H1 (cell line): ENCODE measurements at regions not wholly inside any gene's neighbourhood (a gene's known extent, or its start where the extent isn't known, plus 50 kb on each side); places are given as distances from the start of the nearest gene placed in this dataset.

ENCODE experiments used
- CTCF ChIA-PET: fragments of 300-600 bp; sonication (Branson Sonifier 250); formaldehyde crosslinking; loops from one replicate; lab custom pipeline; 2021; ENCODE audit not compliant: partially characterized antibody; lab: Charles Lee
- POLR2A ChIA-PET: fragments of 300-600 bp; sonication (Branson Sonifier 250); formaldehyde crosslinking; loops from one replicate; lab custom pipeline; 2021; ENCODE audit warnings: inconsistent platforms; ENCODE audit not compliant: partially characterized antibody; lab: Charles Lee
- DNase-seq, 2 experiments: peaks; one replicate each; pipeline versions ENCODE4 v3.0.0 to v3.0.0-alpha.2; 2010 to 2022; ENCODE audit warnings: low spot score in 2 of 2, low read depth in 1 of 2, mixed read lengths in 1 of 2
- FAIRE-seq: peaks from 2 replicates; lab custom pipeline; 2011; peaks lifted over from hg19 to GRCh38; lab: Jason Lieb, UNC
- H2AFZ ChIP-seq: 2 replicates; pipeline ENCODE4 v1.8.1; 2012; ENCODE audit warnings: low read length, inconsistent platforms
- H2AK5ac ChIP-seq: 2 replicates; pipeline ENCODE4 v1.6.1; 2013; ENCODE audit warnings: low read depth, low read length
- H2BK120ac ChIP-seq: replicated peaks from 2 replicates; pipeline ENCODE3; 2013; ENCODE audit warnings: low read depth, low read length, inconsistent platforms
- H2BK12ac ChIP-seq: 2 replicates; pipeline ENCODE4 v1.6.1; 2013; ENCODE audit warnings: low read depth, low read length
- H2BK15ac ChIP-seq: 2 replicates; pipeline ENCODE4 v1.6.1; 2013; ENCODE audit warnings: low read length
- H2BK20ac ChIP-seq: 2 replicates; pipeline ENCODE4 v1.6.1; 2013; ENCODE audit warnings: low read length
- H2BK5ac ChIP-seq: 2 replicates; pipeline ENCODE4 v1.6.1; 2013; ENCODE audit warnings: low read depth, low read length
- H3K14ac ChIP-seq: 2 replicates; pipeline ENCODE4 v1.6.1; 2013; ENCODE audit warnings: inconsistent platforms; ENCODE audit not compliant: insufficient read length
- H3K18ac ChIP-seq: 2 replicates; pipeline ENCODE4 v1.6.1; 2013; ENCODE audit warnings: low read length; ENCODE audit errors: extremely low read depth
- H3K23ac ChIP-seq: 2 replicates; pipeline ENCODE4 v1.6.1; 2013; ENCODE audit warnings: inconsistent platforms; ENCODE audit not compliant: insufficient read length
- H3K23me2 ChIP-seq: 2 replicates; pipeline ENCODE4 v1.6.1; 2013; ENCODE audit warnings: low read depth, low read length
- H3K27ac ChIP-seq: 2 replicates; pipeline ENCODE4 v1.6.1; 2011; ENCODE audit warnings: low read depth, low read length, inconsistent platforms
- H3K27me3 ChIP-seq, 4 experiments: replicated peaks in 1 of 4; 1 replicate in 1 of 4; 2 replicates in 3 of 4; pipeline versions ENCODE4 v1.6.1 to v1.8.1; 2011 to 2013; ENCODE audit warnings: low read length in 3 of 4, mild to moderate bottlenecking in 3 of 4, inconsistent platforms in 2 of 4, mixed read lengths in 2 of 4, moderate library complexity in 1 of 4; ENCODE audit not compliant: control insufficient read depth in 3 of 4, insufficient read depth in 3 of 4; ENCODE audit errors: extremely low read depth in 1 of 4
- H3K36me3 ChIP-seq, 4 experiments: 2 replicates each; pipeline versions ENCODE4 v1.6.1 to v1.8.1; 2011 to 2013; ENCODE audit warnings: mild to moderate bottlenecking in 4 of 4, low read length in 3 of 4, moderate library complexity in 2 of 4, control low read depth in 1 of 4, inconsistent platforms in 1 of 4; ENCODE audit not compliant: insufficient read depth in 4 of 4, control insufficient read depth in 2 of 4
- H3K4ac ChIP-seq: replicated peaks from 2 replicates; pipeline ENCODE3; 2013; ENCODE audit warnings: low read length, low read depth, mixed read lengths, inconsistent platforms; ENCODE audit not compliant: insufficient read length
- H3K4me1 ChIP-seq, 4 experiments: replicated peaks in 1 of 4; 1 replicate in 1 of 4; 2 replicates in 3 of 4; pipeline versions ENCODE4 v1.6.1 to v1.8.1; 2011 to 2013; ENCODE audit warnings: low read length in 3 of 4, inconsistent platforms in 2 of 4, mixed read lengths in 1 of 4; ENCODE audit not compliant: insufficient read depth in 4 of 4, control insufficient read depth in 3 of 4
- H3K4me2 ChIP-seq, 2 experiments: 2 replicates each; pipeline versions ENCODE4 v1.6.1 to v1.8.1; 2011 to 2013; ENCODE audit warnings: low read depth in 2 of 2, low read length in 2 of 2, control low read depth in 1 of 2, inconsistent platforms in 1 of 2, mild to moderate bottlenecking in 1 of 2; ENCODE audit not compliant: insufficient read depth in 1 of 2
- H3K4me3 ChIP-seq, 4 experiments: fragments of 200-600, 300-600 bp in 1 of 4; sonication (generic), shearing (Covaris generic), sonication (Bioruptor Twin) in 1 of 4; 2 replicates each; pipeline versions ENCODE4 v1.5.1 to v1.8.1; 2011 to 2016; ENCODE audit warnings: low read length in 4 of 4, low read depth in 3 of 4, control low read depth in 2 of 4, inconsistent platforms in 2 of 4, mild to moderate bottlenecking in 2 of 4, mixed read lengths in 1 of 4, moderate library complexity in 1 of 4; ENCODE audit not compliant: insufficient read depth in 2 of 4; ENCODE audit errors: extremely low read depth in 1 of 4
- H3K56ac ChIP-seq: replicated peaks from 2 replicates; pipeline ENCODE3; 2013; ENCODE audit warnings: low read depth, mild to moderate bottlenecking, mixed read lengths, low read length, inconsistent platforms; ENCODE audit not compliant: insufficient read length
- H3K79me1 ChIP-seq: 2 replicates; pipeline ENCODE4 v1.6.1; 2013; ENCODE audit warnings: low read depth, low read length, control low read depth
- H3K79me2 ChIP-seq, 2 experiments: 2 replicates each; pipeline versions ENCODE4 v1.6.1 to v1.8.1; 2012 to 2013; ENCODE audit warnings: low read length in 2 of 2, mild to moderate bottlenecking in 2 of 2, inconsistent platforms in 1 of 2; ENCODE audit not compliant: insufficient read depth in 2 of 2, control insufficient read depth in 1 of 2
- H3K9ac ChIP-seq, 4 experiments: replicated peaks in 1 of 4; 1 replicate in 1 of 4; 2 replicates in 3 of 4; pipeline versions ENCODE4 v1.6.1 to v1.8.1; 2011 to 2013; ENCODE audit warnings: low read depth in 3 of 4, low read length in 3 of 4, control low read depth in 2 of 4, mild to moderate bottlenecking in 2 of 4, moderate library complexity in 2 of 4, inconsistent platforms in 1 of 4; ENCODE audit errors: extremely low read depth in 1 of 4
- H3K9me3 ChIP-seq, 2 experiments: 2 replicates each; pipeline versions ENCODE4 v1.6.1 to v1.8.1; 2012 to 2013; ENCODE audit warnings: mild to moderate bottlenecking in 2 of 2, moderate library complexity in 2 of 2, control low read depth in 1 of 2, inconsistent platforms in 1 of 2, low read depth in 1 of 2, low read length in 1 of 2, mixed read lengths in 1 of 2; ENCODE audit not compliant: insufficient read depth in 2 of 2
- H4K20me1 ChIP-seq, 2 experiments: replicated peaks in 1 of 2; 2 replicates each; pipeline versions ENCODE3 to v1.8.1; 2011 to 2013; ENCODE audit warnings: inconsistent platforms in 2 of 2, low read length in 2 of 2, mild to moderate bottlenecking in 1 of 2; ENCODE audit not compliant: insufficient read depth in 2 of 2, control insufficient read depth in 1 of 2
- H4K5ac ChIP-seq: 2 replicates; pipeline ENCODE4 v1.6.1; 2013; ENCODE audit warnings: low read length, low read depth, mixed read lengths, inconsistent platforms; ENCODE audit not compliant: insufficient read length
- H4K8ac ChIP-seq: 2 replicates; pipeline ENCODE4 v1.8.0; 2013; ENCODE audit warnings: mild to moderate bottlenecking, moderate library complexity, low read length, inconsistent platforms; ENCODE audit not compliant: insufficient read depth; ENCODE audit errors: extremely low read depth
- H4K91ac ChIP-seq: replicated peaks from 2 replicates; pipeline ENCODE3; 2013; ENCODE audit warnings: low read length, mixed read lengths, inconsistent platforms; ENCODE audit not compliant: insufficient read length
- ASH2L ChIP-seq: fragments of 200-600, 300-600 bp; sonication (generic); IDR thresholded peaks from one replicate; pipeline ENCODE4 v1.7.1; 2017; ENCODE audit warnings: low read length
- CHD1 ChIP-seq: IDR thresholded peaks from 2 replicates; pipeline ENCODE4 v1.6.1; 2012; ENCODE audit warnings: low read depth, low read length, improper control_type of control experiment
- EP300 ChIP-seq, 2 experiments: IDR thresholded peaks; 1 replicate in 1 of 2; 2 replicates in 1 of 2; pipeline ENCODE4 v1.6.1; 2011 to 2012; ENCODE audit warnings: low read depth in 2 of 2, low read length in 2 of 2, mild to moderate bottlenecking in 2 of 2, borderline replicate concordance in 1 of 2, inconsistent platforms in 1 of 2, moderate library complexity in 1 of 2
- FOSL1 ChIP-seq: IDR thresholded peaks from 2 replicates; pipeline ENCODE4 v1.6.1; 2011; ENCODE audit warnings: mild to moderate bottlenecking, low read depth, low read length, moderate library complexity; ENCODE audit not compliant: insufficient read depth
- GTF2F1 ChIP-seq: IDR thresholded peaks from 2 replicates; pipeline ENCODE4 v1.6.1; 2012; ENCODE audit warnings: low read depth, low read length, improper control_type of control experiment, borderline replicate concordance
- POLR2AphosphoS5 ChIP-seq: IDR thresholded peaks from 2 replicates; pipeline ENCODE4 v1.6.1; 2011; ENCODE audit warnings: low read depth, low read length
- POU5F1 ChIP-seq: IDR thresholded peaks from 2 replicates; pipeline ENCODE4 v1.6.1; 2011; ENCODE audit warnings: low read depth, mild to moderate bottlenecking, low read length, moderate library complexity
- RBBP5 ChIP-seq: IDR thresholded peaks from 2 replicates; pipeline ENCODE4 v1.7.1; 2012; ENCODE audit warnings: low read depth, mild to moderate bottlenecking, inconsistent platforms, low read length, moderate library complexity, borderline replicate concordance
- RFX5 ChIP-seq: IDR thresholded peaks from 2 replicates; pipeline ENCODE4 v1.6.1; 2011; ENCODE audit warnings: low read depth, low read length, improper control_type of control experiment, borderline replicate concordance
- SP2 ChIP-seq: IDR thresholded peaks from 2 replicates; pipeline ENCODE4 v1.6.1; 2012; ENCODE audit warnings: mild to moderate bottlenecking, low read length, inconsistent platforms
- SRF ChIP-seq: IDR thresholded peaks from 2 replicates; pipeline ENCODE4 v1.6.1; 2011; ENCODE audit warnings: mild to moderate bottlenecking, low read depth, low read length, moderate library complexity
- TEAD4 ChIP-seq: IDR thresholded peaks from 2 replicates; pipeline ENCODE4 v1.6.1; 2012; ENCODE audit warnings: low read depth, low read length, inconsistent platforms, mixed read lengths
- WGBS, 2 experiments: shearing (Covaris generic) in 1 of 2; methylation state at CpG; one replicate each; pipeline versions ENCODE4 v1.1.6 to v1.1.7; 2013 to 2015; ENCODE audit warnings: low lambda C conversion rate in 2 of 2, mixed read lengths in 2 of 2, inconsistent platforms in 1 of 2, low coverage in 1 of 2, missing lambda C conversion rate in 1 of 2; ENCODE audit not compliant: insufficient replicate concordance in 2 of 2, insufficient coverage in 1 of 2, insufficient read length in 1 of 2; ENCODE audit errors: extremely low coverage in 1 of 2, missing lambda C conversion rate in 1 of 2; 5-methylcytosine and 5-hydroxymethylcytosine counted together

DNA sequence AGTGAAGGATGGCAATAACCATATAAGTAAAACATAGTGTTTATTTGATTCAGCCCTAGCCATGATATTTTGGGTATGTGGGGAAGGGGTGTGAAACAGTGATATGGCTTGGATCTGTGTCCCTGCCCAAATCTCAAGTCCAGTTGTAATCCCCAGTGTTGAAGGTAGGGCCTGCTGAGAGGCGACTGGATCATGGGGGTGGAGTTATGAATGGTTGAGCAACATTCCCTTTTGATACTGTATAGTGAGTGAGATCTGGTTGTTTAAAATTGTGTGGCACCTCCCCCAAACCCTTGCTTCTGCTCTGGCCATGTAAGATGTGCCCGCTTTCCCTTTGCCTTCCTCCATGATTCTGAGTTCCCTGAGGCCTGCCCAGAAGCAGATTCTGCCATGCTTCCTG is 1804.6 kb downstream of the MAT2B start:
- 90% methylated on average over 2 of the region's 2 CpGs; no CpG with 5 or more reads in 1 of the 2 experiments for WGBS, 2 experiments
- no peaks in the 10 kb centered on the region for H3K4me1 ChIP-seq
- no peaks in the 10 kb centered on the region for H3K23me2 ChIP-seq
- H3K14ac ChIP-seq, result no peak overlapping the region
- DNase-seq (no peak), FAIRE-seq (no peak)
- H3K9me3 ChIP-seq, result no peaks in the 10 kb centered on the region
- no peak overlapping the region for H3K4me3 ChIP-seq
- no peaks in the 10 kb centered on the region for H3K79me1 ChIP-seq
- no peak for TF ChIP-seq FOSL1
- TF ChIP-seq CHD1, result no peak
- TF ChIP-seq ASH2L, result no peak
- TF ChIP-seq POU5F1, result no peak
- no peak for TF ChIP-seq TEAD4
- TF ChIP-seq SRF, result no peak
- no peak for TF ChIP-seq EP300 (IDR thresholded peaks at IDR 0.05; ENCODE audit: borderline replicate concordance in 1 of 2, low read depth in 2 of 2, low read length in 2 of 2)
- no peak for TF ChIP-seq RFX5
- no peak for TF ChIP-seq SP2
- TF ChIP-seq RBBP5, result no peak
- no peak for TF ChIP-seq POLR2AphosphoS5
- no peak for TF ChIP-seq GTF2F1
- no peak overlapping the region for H2BK15ac ChIP-seq
- no peak overlapping the region for H3K23ac ChIP-seq
- no peak overlapping the region for H2BK12ac ChIP-seq
- H2AK5ac ChIP-seq, result no peak overlapping the region
- no peak overlapping the region for H3K4me2 ChIP-seq
- no peak overlapping the region for H2BK20ac ChIP-seq
- H4K5ac ChIP-seq, result no peak overlapping the region
- no peak overlapping the region for H2BK120ac ChIP-seq
- H3K27ac ChIP-seq, result no peak overlapping the region
- no peak overlapping the region for H4K8ac ChIP-seq
- H2AFZ ChIP-seq, result no peak overlapping the region
- H3K56ac ChIP-seq, result no peak overlapping the region
- H3K36me3 ChIP-seq, result no peaks in the 10 kb centered on the region
- no peak overlapping the region for H3K18ac ChIP-seq
- CTCF ChIA-PET, result no interaction called here
- H3K79me2 ChIP-seq, result no peaks in the 10 kb centered on the region
- POLR2A ChIA-PET, result no interaction called here
- H4K20me1 ChIP-seq, result no peaks in the 10 kb centered on the region
- no peak overlapping the region for H2BK5ac ChIP-seq
- H3K4ac ChIP-seq, result no peak overlapping the region
- H3K9ac ChIP-seq, result no peak overlapping the region
- H3K27me3 ChIP-seq, result no peaks in the 10 kb centered on the region
- H4K91ac ChIP-seq, result no peak overlapping the region
